Fibroblast of mammary gland (primary cell): ENCODE measurements at regions not wholly inside any gene's neighbourhood (a gene's known extent, or its start where the extent isn't known, plus 50 kb on each side); places are given as distances from the start of the nearest gene placed in this dataset.

Source experiments
- DNase-seq: peaks from one replicate; pipeline ENCODE4 v3.0.0-alpha.2; 2010; ENCODE audit warnings: low read depth
- H3K4me3 ChIP-seq: 2 replicates; pipeline ENCODE4 v1.5.1; 2011; ENCODE audit warnings: low read depth, mild to moderate bottlenecking, low read length, moderate library complexity; ENCODE audit not compliant: control insufficient read depth
- CTCF ChIP-seq: conservative IDR thresholded peaks from 2 replicates; pipeline ENCODE4 v1.5.1; 2011; ENCODE audit warnings: low read depth, low read length, inconsistent platforms; ENCODE audit not compliant: control insufficient read depth, insufficient read depth

DNA sequence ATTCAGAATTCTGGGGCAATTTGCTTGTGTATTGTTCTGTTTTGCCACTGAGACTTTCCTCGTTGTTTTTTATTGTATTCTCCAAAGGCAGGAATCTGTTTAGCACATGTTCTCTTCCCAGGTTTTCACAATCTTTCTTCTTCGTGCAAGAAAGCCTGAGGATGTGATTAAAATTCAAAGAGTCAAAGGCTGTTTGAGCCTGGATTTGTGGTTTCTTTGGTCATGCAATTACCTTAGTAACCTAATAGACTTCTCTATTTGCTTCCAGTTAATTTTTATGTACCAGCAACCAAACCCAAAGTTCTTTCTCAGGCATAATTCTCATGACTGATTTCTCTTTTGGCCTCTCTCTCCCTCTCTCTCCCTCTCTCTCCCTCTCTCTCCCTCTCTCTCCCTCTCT lies 1420.1 kb upstream of the TENM3 start:
- no peak overlapping the region for H3K4me3 ChIP-seq
- no peak for TF ChIP-seq CTCF
- peak; percentile 7 for DNase-seq

DNA sequence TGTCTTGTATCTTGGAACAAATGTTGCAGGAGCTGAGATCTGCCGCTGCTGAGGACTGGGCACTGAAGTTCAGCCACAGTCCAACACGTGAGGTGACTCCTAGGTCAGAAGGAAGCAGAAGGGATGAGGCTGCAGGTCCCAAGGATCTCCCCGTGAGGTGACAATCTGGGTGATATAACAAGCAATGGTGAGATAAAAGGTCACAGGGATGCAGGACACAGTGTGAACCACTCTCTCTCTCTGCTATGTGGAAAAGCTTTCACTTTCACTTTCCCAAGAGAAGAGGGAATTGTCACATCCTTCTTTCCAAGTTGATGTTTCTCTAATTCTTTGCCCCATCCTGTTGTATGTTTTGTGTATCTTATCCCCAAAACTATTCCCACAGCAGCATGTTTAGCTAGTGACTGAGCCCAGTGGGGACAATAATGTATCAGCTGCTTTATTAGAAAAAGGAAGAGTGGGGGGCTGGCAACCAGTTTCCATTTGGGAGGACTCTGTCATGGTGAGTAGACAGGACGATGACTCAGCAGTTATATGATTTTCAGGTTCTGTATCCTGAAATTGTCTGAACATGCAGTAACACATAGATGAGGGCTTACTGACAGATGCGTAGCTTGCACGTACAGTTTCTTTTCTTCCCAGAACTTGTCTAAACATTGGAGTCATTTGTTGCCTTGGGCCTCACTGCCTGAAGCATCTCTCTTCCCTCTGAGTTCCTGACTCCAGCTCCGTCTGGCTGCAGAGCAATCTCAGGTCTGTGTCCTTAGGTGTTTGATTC lies 1415.8 kb upstream of the TENM3 start:
- peak overlapping the region; percentile 39 for H3K4me3 ChIP-seq
- no peak for TF ChIP-seq CTCF
- peak; percentile 43 for DNase-seq

DNA sequence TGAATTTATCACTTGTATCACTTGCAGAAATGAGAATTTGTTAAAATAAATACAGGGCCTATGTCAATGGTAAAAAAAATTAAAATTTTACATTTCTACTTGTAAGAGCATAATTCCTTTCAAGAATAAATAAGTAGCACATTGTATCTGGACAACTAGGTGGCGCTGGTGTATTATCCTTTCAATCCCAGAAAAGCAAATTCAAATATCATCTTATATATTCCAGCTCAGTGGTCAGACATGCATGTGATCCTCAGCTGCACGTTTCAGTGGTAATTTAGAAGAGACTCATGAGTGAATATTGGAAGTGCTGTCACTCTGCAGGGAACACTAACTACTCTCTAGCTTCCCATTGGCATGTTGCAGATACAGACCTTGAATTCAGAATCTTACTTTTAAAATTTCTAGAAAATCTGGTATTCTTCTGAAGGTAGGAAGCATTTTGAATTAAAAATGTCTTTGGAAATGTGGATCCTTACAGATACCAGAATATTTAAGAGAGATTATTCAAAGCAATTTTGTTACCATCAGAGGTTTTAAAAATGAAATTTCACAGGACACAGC lies 1414.7 kb upstream of the TENM3 start:
- DNase-seq: peak; percentile 85
- H3K4me3 ChIP-seq: no peak overlapping the region
- peak; percentile 84 for TF ChIP-seq CTCF

DNA sequence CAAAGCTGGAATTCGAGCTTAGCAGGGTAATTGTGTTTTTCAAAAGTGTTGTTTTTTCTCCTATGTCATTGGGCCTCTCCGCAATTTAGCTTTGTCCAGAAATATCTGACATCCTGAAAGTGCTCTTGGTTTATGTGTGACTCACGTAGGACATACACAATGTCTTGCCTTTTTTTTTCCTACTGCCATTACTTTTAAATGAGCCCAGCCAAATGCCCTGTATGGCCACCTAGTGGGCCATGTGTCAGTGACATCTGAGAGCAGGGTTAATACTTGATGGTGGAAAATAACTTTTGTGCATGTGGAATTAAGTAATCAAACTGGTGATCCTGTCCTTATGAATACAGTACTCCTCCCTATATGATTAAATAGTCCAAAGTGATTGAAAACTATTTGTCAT lies 1411.1 kb upstream of the TENM3 start:
- no peak overlapping the region for H3K4me3 ChIP-seq
- TF ChIP-seq CTCF: peak; percentile 14
- DNase-seq: no peak

DNA sequence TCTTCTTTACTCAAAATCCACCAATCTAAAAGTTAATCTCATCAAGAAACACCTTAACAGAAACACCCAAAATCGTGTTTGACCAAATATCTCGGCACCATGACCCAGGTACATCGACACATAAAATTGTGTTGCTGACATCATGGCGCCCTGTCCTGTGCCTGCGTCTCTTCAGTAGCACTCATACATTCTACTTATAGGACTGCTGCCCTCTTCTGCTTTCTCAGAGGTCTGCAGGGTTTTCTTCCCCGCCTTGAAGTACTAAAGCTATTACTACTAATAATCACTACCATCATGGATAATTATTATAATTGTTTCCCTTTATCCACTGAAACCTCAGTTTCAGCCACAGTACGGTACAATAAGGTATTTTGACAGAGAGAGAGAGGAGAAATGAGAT lies 1403.1 kb upstream of the TENM3 start:
- H3K4me3 ChIP-seq: no peak overlapping the region
- TF ChIP-seq CTCF: no peak
- DNase-seq: no peak

DNA sequence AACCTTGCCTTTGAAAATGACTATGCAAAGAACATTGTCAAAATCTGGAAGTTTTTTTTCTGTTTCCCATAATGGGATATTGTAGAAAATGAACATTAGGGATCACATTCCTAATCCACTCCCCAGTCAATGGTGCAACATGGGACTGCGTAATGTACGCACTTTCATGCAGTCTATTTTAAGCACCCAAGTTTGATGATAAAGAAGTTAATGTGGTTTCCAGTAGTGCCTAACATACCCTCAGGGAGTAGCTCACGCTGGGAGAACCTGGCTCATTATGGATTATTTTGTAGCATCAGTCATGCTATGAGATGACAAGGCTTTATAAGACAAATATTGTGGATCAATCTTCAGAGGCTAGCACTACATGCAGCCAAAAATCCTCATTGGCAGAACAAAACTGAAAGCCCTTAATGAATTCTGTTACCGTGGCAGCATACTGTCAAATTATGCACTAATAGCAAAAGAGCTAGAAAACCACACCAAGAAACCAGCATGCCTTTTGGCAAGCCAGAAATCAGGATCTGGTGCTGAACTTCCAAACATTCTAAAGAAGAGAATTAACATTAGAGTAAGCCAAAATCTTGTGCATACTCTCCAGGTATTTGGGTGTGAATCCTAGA lies 1392.8 kb upstream of the TENM3 start:
- no peak for DNase-seq
- no peak for TF ChIP-seq CTCF
- H3K4me3 ChIP-seq: no peak overlapping the region

DNA sequence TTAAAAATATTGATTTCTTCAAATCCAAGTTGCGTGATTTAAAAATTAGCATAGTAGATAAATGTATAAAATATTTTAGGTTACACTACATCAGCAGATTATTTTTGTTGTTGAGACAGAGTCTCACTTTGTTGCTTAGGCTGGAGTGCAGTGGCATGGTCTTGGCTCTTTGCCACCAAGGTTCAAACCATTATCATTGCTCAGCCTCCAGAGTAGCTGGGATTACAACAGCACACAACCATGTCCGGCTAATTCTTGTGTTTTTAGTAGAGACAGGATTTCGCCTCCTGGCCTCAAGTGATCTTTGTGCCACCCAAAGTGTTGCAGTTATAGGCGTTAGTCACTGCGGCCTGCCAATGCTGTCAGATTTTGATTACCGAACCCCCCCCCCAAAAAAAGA lies 1390.5 kb upstream of the TENM3 start:
- no peak overlapping the region for H3K4me3 ChIP-seq
- no peak for TF ChIP-seq CTCF
- no peak for DNase-seq
